HFFc6 (cell line): ENCODE measurements at regions not wholly inside any gene's neighbourhood (a gene's known extent, or its start where the extent isn't known, plus 50 kb on each side); places are given as distances from the start of the nearest gene placed in this dataset.

Experiments
- DNase-seq: peaks from one replicate; pipeline ENCODE4 v3.0.0-alpha.2; 2018
- H3K27ac Mint-ChIP-seq: 2 replicates; pipeline ENCODE4 v1.8.0; 2020; ENCODE audit warnings: mild to moderate bottlenecking, mixed read lengths
- H3K27me3 Mint-ChIP-seq: 2 replicates; pipeline ENCODE4 v1.8.0; 2021; ENCODE audit warnings: mild to moderate bottlenecking, moderate library complexity, mixed read lengths; ENCODE audit not compliant: insufficient read depth
- H3K36me3 Mint-ChIP-seq: 2 replicates; pipeline ENCODE4 v1.8.0; 2021; ENCODE audit warnings: low read depth, mixed read lengths
- H3K4me1 Mint-ChIP-seq: 2 replicates; pipeline ENCODE4 v1.8.0; 2020; ENCODE audit warnings: low read depth, mixed read lengths
- H3K4me3 Mint-ChIP-seq: 2 replicates; pipeline ENCODE4 v1.8.0; 2020; ENCODE audit warnings: mild to moderate bottlenecking, moderate library complexity, mixed read lengths
- H3K9me3 Mint-ChIP-seq: 2 replicates; pipeline ENCODE4 v1.8.0; 2020; ENCODE audit warnings: mild to moderate bottlenecking, mixed read lengths
- TF ChIP-seq, protein P1 (sequence below): fragments of 200-600 bp; sonication (generic); IDR thresholded peaks from 2 replicates; pipeline ENCODE4 v1.5.0; 2021; ENCODE audit warnings: antibody characterized with exemption, mild to moderate bottlenecking

DNA sequence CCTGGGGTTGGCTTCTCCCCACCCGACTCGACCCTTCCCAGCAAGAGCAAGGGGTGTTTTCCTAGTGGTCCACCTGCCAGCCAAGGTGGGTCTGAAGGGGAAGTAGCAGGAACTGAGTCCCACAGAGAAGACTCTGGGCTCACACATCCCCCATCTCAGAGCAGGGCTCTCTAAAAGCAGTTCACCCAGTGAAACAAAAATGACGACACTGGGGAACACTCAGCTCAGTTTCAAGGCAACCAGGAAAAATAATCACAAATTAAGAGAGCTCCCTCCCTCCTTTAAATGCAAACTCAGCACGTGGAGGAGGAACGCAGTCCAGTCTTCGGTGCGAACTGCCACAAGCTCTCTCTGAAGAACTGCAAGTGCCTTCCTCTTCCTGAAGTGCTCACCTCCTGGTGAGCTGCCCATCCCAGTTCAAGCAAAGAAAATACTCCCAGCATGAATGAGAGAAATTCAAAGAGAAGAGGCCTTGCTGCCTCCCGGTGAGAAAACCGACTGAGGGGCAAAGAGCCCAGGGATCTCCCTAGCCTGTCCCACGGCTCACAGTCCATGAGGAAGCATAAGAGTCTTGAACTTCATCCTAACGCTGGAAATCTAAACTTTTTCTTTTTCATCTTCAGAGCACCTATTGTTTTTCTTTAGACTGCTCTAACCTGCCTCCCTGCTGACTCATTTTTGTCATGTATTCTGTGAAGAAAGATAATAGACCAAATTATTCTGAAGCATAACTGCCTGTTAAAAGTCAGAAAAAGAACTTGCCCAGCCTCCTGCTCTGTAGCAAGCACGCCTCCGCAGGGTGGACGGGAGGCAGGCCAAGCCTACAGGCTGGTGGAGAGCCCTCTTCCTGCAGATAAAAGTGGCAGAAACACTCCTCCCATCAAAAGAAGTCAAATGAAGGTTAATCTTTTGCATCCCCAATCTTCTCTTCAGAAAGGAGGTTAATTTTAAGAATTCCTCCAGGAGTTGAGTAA is 281.4 kb downstream of the HHIPL2 start:
- no peak for DNase-seq
- Mint-ChIP-seq H3K4me3 (no peak overlapping the region), H3K36me3 (no peaks in the 10 kb centered on the region), H3K4me1 (no peaks in the 10 kb centered on the region), H3K27ac (no peak overlapping the region), H3K27me3 (peaks cover 3% of the 10 kb centered on the region), H3K9me3 (no peaks in the 10 kb centered on the region)
- TF ChIP-seq, protein P1, sequence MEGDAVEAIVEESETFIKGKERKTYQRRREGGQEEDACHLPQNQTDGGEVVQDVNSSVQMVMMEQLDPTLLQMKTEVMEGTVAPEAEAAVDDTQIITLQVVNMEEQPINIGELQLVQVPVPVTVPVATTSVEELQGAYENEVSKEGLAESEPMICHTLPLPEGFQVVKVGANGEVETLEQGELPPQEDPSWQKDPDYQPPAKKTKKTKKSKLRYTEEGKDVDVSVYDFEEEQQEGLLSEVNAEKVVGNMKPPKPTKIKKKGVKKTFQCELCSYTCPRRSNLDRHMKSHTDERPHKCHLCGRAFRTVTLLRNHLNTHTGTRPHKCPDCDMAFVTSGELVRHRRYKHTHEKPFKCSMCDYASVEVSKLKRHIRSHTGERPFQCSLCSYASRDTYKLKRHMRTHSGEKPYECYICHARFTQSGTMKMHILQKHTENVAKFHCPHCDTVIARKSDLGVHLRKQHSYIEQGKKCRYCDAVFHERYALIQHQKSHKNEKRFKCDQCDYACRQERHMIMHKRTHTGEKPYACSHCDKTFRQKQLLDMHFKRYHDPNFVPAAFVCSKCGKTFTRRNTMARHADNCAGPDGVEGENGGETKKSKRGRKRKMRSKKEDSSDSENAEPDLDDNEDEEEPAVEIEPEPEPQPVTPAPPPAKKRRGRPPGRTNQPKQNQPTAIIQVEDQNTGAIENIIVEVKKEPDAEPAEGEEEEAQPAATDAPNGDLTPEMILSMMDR: no peak

DNA sequence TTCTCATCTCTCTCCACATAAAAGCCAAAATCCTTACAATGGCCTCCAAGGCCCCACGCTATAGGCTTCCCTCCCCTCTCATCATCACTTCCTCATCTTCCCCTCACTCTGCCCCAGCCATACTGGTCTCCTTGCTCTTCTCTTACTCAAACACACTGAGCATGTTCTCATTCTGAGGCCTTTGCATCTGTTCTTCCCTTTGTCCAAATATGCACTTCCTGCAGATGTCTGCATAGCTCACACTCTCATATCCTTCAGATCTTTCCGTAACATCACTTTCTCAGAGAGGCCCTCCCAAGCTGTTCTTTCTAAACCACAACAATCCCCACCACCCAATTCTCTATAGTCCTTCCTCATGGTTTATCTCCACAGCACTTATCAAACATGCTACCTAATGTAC is 284.1 kb downstream of the HHIPL2 start:
- TF ChIP-seq, protein P1: no peak
- Mint-ChIP-seq H3K9me3 (no peaks in the 10 kb centered on the region), H3K4me3 (no peak overlapping the region), H3K27ac (no peak overlapping the region), H3K27me3 (peaks cover 1% of the 10 kb centered on the region; the same call in 1 of the 2 replicates), H3K36me3 (no peaks in the 10 kb centered on the region), H3K4me1 (no peaks in the 10 kb centered on the region)
- no peak for DNase-seq

DNA sequence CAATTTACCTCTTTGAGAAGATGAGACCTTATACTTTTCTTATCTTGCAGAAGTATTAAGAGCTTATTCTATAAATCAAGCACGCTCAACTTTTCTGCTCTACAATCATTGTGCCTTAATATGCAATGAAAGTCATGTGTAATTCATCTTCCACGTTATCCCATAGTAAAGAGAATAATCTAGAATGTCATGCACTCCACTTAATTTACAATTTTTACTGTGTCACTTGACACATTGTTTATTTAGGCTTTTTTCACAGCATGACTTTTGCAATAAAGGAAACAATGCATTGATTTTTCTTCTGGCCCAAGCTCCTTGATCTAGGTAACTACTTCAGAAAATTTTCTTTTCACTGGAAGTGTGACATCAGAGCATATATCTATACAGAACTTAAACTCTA is 290.9 kb downstream of the HHIPL2 start:
- Mint-ChIP-seq H3K27ac (no peak overlapping the region), H3K36me3 (no peaks in the 10 kb centered on the region), H3K4me1 (no peaks in the 10 kb centered on the region), H3K4me3 (no peak overlapping the region), H3K9me3 (no peaks in the 10 kb centered on the region), H3K27me3 (peaks cover 2% of the 10 kb centered on the region; the same call in 1 of the 2 replicates)
- TF ChIP-seq, protein P1: no peak
- DNase-seq: no peak

DNA sequence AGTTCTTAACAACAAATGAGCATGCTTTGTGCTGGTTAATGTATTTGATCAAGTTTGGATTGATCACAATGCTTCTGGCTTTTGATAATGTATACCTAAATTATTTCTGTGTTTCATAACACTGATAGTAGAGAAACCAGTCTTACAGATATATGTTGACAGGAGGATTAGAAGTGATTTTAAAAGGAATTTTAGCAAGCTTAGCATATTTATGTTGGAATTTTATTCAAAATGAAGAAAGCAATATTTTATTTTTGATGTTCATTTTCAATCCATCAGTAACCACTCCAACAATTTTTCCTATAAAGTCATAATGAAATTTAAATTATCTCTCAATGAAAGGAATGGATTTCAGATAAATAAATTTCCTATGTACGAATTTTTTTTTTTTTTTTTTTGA is 291.8 kb downstream of the HHIPL2 start:
- Mint-ChIP-seq H3K9me3 (no peaks in the 10 kb centered on the region), H3K27ac (no peak overlapping the region), H3K4me1 (no peaks in the 10 kb centered on the region), H3K27me3 (peaks cover 2% of the 10 kb centered on the region; the same call in 1 of the 2 replicates), H3K36me3 (no peaks in the 10 kb centered on the region), H3K4me3 (no peak overlapping the region)
- DNase-seq: no peak
- TF ChIP-seq, protein P1: no peak

DNA sequence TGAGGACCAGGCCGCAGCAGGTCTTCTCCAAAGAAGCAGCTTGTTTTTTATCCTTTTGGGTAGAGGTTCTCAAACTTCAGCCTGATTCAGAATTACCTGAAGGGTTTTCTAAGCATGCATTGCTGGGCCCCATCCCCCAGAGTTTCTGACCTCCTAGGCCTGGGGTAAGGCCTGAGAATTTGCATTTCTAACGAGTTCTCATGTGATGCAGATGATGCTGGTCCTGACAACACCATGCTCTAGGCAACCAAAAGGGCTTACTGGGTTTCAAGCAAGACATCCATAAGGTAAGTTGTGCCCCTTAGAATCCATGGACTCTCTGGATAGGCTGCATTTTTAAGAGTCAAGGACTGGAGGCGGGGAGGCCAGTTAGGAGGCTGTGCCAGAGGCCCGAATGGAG is 295.1 kb downstream of the HHIPL2 start:
- Mint-ChIP-seq H3K36me3 (no peaks in the 10 kb centered on the region), H3K27me3 (peaks cover 3% of the 10 kb centered on the region; the same call in 1 of the 2 replicates), H3K9me3 (no peaks in the 10 kb centered on the region), H3K27ac (no peak overlapping the region), H3K4me3 (no peak overlapping the region), H3K4me1 (peaks cover 4% of the 10 kb centered on the region)
- no peak for DNase-seq
- TF ChIP-seq, protein P1: no peak
